Colonic mucosa (tissue), 4 donors: ENCODE measurements at regions not wholly inside any gene's neighbourhood (a gene's known extent, or its start where the extent isn't known, plus 50 kb on each side); places are given as distances from the start of the nearest gene placed in this dataset.

Experiments used
- DNase-seq: peaks from one replicate; pipeline ENCODE4 v3.0.0-alpha.2; 2020
- H3K27ac ChIP-seq: fragments of 200-600 bp; one replicate; pipeline ENCODE4 v1.8.0; 2021
- H3K27me3 ChIP-seq: fragments of 200-600 bp; one replicate; pipeline ENCODE4 v1.8.0; 2021
- H3K36me3 ChIP-seq: fragments of 200-600 bp; one replicate; pipeline ENCODE4 v1.8.0; 2021
- H3K4me1 ChIP-seq: fragments of 200-600 bp; one replicate; pipeline ENCODE4 v1.8.0; 2021; ENCODE audit warnings: mild to moderate bottlenecking
- H3K4me3 ChIP-seq: fragments of 200-600 bp; one replicate; pipeline ENCODE4 v1.8.0; 2021
- H3K9ac ChIP-seq, 2 donors: one replicate each; pipeline ENCODE4 v1.7.0; 2013; ENCODE audit warnings: control low read depth in 2 of 2, low read depth in 2 of 2, low read length in 2 of 2
- H3K9me3 ChIP-seq: fragments of 200-600 bp; one replicate; pipeline ENCODE4 v1.8.0; 2021
- intact Hi-C: fragments of 100-400 bp; cut with DNase I; formaldehyde crosslinking; loops from one replicate; pipeline ENCODE4 v1.14.1; 2022
- TF ChIP-seq, protein P1 (sequence below): fragments of 200-600 bp; IDR thresholded peaks from one replicate; pipeline ENCODE4 v1.8.0; 2022; ENCODE audit warnings: antibody characterized with exemption, mild to moderate bottlenecking
- donor health status: healthy.
- donor health status: DM: no; HTN: no; CAD: no.
- donor health status: DM: no; HTN: no; CAD: no.

- intact Hi-C loops, result no loop called here
- no peak overlapping the region for H3K9ac ChIP-seq
- H3K27me3 ChIP-seq, result no peaks in the 10 kb centered on the region
- no peak overlapping the region for H3K4me3 ChIP-seq
- no peaks in the 10 kb centered on the region for H3K9me3 ChIP-seq
- no peak overlapping the region for H3K27ac ChIP-seq
- no peaks in the 10 kb centered on the region for H3K4me1 ChIP-seq
- no peak for DNase-seq
- H3K36me3 ChIP-seq, result no peaks in the 10 kb centered on the region
- TF ChIP-seq, protein P1, sequence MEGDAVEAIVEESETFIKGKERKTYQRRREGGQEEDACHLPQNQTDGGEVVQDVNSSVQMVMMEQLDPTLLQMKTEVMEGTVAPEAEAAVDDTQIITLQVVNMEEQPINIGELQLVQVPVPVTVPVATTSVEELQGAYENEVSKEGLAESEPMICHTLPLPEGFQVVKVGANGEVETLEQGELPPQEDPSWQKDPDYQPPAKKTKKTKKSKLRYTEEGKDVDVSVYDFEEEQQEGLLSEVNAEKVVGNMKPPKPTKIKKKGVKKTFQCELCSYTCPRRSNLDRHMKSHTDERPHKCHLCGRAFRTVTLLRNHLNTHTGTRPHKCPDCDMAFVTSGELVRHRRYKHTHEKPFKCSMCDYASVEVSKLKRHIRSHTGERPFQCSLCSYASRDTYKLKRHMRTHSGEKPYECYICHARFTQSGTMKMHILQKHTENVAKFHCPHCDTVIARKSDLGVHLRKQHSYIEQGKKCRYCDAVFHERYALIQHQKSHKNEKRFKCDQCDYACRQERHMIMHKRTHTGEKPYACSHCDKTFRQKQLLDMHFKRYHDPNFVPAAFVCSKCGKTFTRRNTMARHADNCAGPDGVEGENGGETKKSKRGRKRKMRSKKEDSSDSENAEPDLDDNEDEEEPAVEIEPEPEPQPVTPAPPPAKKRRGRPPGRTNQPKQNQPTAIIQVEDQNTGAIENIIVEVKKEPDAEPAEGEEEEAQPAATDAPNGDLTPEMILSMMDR, result no peak
Observed at GRCh38 chr5:87826507-87826906, 413.8 kb upstream of the CCNH start.

GRCh38 chr5:87825583-87825982 lies 412.9 kb upstream of the CCNH start:
- H3K4me3 ChIP-seq, result no peak overlapping the region
- TF ChIP-seq, protein P1, result no peak
- no peak overlapping the region for H3K9ac ChIP-seq
- no peak overlapping the region for H3K27ac ChIP-seq
- no peaks in the 10 kb centered on the region for H3K9me3 ChIP-seq
- no peaks in the 10 kb centered on the region for H3K4me1 ChIP-seq
- H3K27me3 ChIP-seq, result no peaks in the 10 kb centered on the region
- DNase-seq, result no peak
- intact Hi-C loops, result no loop called here
- no peaks in the 10 kb centered on the region for H3K36me3 ChIP-seq

DNA sequence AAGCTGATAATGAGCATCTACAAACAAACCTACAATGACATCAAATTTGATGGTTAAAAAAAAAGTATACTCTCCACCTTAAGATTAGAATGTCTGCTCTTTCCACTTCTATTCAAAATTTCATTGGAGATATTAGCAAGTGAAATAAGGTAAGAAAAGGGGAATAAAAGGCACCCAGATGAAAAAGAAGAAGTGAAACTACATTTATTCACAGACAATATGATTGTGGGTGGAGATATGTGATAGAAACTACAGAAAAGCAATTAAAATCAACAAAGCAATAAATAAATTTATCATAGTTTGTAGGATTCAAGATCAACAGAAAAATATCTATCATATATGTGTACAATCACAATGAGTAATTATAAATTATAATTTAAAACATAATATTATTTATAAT lies 395.1 kb upstream of the CCNH start:
- intact Hi-C loops, result no loop called here
- H3K4me3 ChIP-seq, result no peak overlapping the region
- H3K27me3 ChIP-seq, result no peaks in the 10 kb centered on the region
- H3K9ac ChIP-seq, result no peak overlapping the region
- no peaks in the 10 kb centered on the region for H3K9me3 ChIP-seq
- TF ChIP-seq, protein P1, result no peak
- DNase-seq, result no peak
- H3K4me1 ChIP-seq, result no peaks in the 10 kb centered on the region
- no peaks in the 10 kb centered on the region for H3K36me3 ChIP-seq
- no peak overlapping the region for H3K27ac ChIP-seq

DNA sequence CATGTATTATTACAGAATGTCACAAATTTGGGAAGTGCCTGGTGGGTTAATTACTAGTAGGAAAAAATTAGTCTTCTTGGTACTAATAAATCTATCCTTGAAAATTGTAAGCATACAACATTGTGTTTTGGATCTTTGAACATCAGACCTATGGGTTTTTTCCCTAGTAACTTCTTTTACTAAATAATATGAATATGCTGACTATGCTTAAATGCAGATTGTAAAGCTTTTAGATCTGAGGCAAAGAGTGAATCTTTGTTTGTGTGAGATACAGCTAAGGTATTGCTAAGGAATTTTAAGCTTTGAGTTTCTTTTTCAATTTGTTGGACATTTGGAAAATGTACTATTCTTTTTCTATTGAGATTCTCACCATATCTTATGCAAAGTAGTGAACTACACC lies 390.6 kb upstream of the CCNH start:
- Histone ChIP-seq H3K4me3 (no peak overlapping the region), H3K27ac (no peak overlapping the region), H3K36me3 (no peaks in the 10 kb centered on the region), H3K9me3 (no peaks in the 10 kb centered on the region), H3K4me1 (no peaks in the 10 kb centered on the region), H3K27me3 (no peaks in the 10 kb centered on the region), H3K9ac (no peak overlapping the region)
- TF ChIP-seq, protein P1, result no peak
- intact Hi-C loops, result no loop called here
- DNase-seq, result no peak

- Histone ChIP-seq H3K27ac (no peak overlapping the region), H3K27me3 (no peaks in the 10 kb centered on the region), H3K36me3 (no peaks in the 10 kb centered on the region), H3K9me3 (no peaks in the 10 kb centered on the region), H3K4me1 (no peaks in the 10 kb centered on the region), H3K9ac (no peak overlapping the region), H3K4me3 (no peak overlapping the region)
- DNase-seq, result no peak
- TF ChIP-seq, protein P1, result no peak
- intact Hi-C loops, result no loop called here
Observed at GRCh38 chr5:87791869-87792268, 379.1 kb upstream of the CCNH start.

DNA sequence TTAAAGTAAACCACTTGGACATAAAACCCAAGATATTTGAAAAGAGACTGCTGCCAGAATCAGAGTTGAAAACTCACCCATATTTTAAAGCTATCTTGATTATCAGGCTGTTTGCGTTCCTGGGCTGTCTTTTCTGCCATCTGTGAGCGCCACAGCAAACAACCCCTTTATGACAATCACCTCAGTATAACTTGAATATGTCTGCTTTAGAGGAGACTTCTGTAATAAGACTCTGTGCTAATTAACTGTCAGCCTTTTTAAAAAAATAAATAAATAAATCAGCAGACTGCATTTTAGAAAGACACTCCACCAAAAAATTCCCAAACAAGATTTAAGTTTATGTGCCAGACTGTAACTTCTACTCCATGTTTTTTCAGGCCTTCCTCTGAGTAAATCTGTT lies 375.7 kb upstream of the CCNH start:
- Histone ChIP-seq H3K4me3 (no peak overlapping the region), H3K27me3 (no peaks in the 10 kb centered on the region), H3K9ac (no peak overlapping the region), H3K4me1 (no peaks in the 10 kb centered on the region), H3K9me3 (no peaks in the 10 kb centered on the region), H3K27ac (no peak overlapping the region), H3K36me3 (no peaks in the 10 kb centered on the region)
- TF ChIP-seq, protein P1, result no peak
- intact Hi-C loops, result no loop called here
- no peak for DNase-seq
